EH (cell line): ENCODE measurements at regions not wholly inside any gene's neighbourhood (a gene's known extent, or its start where the extent isn't known, plus 50 kb on each side); places are given as distances from the start of the nearest gene placed in this dataset.

ENCODE experiments used
- DNase-seq: peaks from one replicate; pipeline ENCODE4 v3.0.0-alpha.2; 2015; ENCODE audit warnings: low read depth

- no peak for DNase-seq
These were observed 118.2 kb upstream of the BLID start for GRCh38 chr11:122234257-122234656.

DNA sequence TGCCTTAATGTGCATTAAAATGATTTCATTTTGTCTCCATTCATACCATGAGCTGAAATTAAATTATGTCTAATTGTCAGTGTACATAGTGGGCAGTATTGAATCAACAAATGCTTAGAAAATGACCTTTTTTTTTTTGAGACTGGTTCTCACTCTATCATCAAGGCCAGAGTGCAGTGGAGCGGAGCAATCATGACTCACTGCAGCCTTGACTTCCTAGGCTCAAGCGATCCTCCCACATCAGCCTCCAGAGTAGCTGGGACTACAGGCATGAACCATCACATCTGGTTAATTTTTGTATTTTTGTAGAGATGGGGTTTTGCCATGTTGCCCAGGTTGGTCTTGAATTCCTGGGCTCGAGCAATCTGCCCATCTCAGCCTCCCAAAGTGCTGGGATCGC, 117.0 kb upstream of the BLID start:
- DNase-seq, result no peak

DNA sequence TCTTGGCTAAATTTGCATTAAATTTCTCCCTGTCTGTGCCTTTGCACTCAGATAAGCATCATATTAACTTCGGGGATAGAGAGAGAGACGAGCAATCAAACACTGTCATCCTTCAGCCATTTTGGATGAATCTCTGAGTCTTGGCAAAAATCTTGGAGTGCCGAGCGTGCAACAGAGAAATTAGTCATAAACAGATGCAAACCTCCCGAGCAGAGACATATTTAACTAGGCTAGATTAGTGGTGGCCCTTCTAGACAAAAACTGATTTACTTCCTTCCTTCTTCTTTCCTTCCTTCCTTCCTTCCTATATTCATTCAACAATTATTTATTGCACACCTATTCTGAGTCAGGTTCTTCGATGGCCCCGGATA, 114.4 kb upstream of the BLID start:
- peak; percentile 62 for DNase-seq

GRCh38 chr11:122229481-122230384, 113.7 kb upstream of the BLID start:
- no peak for DNase-seq

- DNase-seq, result peak; percentile 31
These were observed 113.1 kb upstream of the BLID start for GRCh38 chr11:122229078-122229477.

- peak; percentile 70 for DNase-seq
These were observed 110.9 kb upstream of the BLID start for GRCh38 chr11:122226810-122227379.

DNA sequence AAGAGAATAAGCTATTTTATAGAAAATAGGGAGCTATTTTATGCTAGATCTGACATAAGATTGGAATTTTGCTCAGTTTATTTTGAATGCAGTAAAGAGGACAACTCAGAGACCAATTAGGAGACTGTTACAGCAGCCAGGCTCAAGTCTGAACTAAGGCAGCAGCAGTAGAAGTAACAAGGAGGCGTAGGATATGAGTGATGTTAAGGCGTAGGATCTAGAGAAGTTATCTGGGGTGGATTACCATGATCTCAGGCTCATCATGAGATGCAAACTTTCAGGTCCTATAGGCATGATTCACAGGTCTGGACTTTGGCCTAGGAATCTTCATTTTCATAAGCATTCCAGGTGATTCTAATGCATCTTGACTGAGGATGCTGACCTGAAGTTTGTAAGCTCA, 108.9 kb upstream of the BLID start:
- DNase-seq, result peak; percentile 25

DNA sequence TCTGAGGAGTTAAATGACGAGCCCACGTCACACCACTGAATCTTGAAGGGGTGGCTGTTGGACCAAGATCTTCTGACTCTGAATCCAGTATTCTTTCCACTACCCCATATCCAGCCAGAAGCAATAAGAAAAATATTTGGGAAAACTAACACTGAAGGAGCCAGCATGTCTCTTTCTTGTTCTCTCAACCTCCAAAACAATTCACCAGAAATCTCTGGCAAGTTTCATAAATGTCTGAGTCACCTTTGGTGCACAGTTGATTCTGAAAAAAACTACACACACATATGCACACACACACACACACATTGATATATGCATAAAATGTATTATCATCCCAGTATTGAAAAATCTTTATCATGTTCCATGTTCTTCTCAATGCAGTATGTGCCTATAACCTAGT, 104.3 kb upstream of the BLID start:
- DNase-seq, result no peak

DNA sequence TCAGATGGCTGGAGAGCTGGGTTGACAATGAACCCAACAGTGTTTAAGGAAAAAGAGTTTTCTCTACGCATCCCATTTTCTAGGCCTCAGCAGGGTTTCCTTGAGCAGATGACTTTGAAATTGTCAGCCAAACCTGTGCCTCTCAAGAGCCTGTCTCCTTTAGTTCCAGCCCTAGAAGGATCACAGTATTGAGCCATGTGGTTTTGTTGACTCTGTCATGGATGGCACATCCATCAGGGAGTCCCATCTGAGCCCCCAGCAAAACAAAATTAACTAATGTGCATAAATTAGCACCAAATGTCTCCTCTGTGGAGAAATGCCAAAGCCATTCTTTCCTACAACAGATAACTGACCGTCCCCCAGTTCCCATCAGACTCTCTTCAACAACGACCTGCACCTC, 103.8 kb upstream of the BLID start:
- DNase-seq, result no peak

GRCh38 chr11:122215244-122215992, 99.4 kb upstream of the BLID start:
- DNase-seq, result peak; percentile 99

DNA sequence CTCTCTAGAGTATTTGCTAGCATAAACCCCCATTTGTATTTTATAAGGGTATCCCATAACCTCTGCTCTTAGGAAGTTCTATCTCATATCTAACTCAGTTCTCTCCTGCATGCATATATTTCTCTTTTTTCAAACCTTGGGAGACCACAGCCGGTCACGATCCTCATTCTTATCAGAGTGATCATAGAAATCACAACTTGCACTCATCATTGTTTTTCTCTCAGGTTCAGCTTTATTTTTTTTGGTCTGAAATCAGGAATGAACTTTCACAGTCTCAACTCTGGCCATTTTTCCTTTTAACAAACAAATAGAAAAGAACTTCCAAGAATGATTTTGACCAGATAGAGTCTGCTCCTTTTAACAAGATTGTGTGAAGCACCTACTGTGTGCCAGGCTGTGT, 98.6 kb upstream of the BLID start:
- DNase-seq, result peak; percentile 85

DNA sequence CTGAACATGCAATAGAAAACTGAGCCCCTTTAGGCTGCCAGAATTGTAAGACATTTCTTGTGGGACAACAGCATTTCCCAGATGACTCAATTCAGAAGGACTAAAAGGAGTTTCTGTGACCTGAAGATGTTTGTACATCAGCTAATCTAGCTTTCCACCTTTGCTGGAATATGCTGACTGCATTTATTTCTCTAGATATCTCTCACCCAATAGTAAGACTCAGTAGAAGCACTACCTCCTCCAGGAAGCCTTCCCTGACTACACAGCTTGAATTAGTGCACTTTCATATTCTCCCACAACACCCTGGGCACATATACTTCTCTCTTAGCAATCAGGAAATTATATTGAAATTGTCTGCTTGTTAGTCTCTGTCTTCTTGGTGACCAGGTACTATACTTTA, 98.1 kb upstream of the BLID start:
- DNase-seq, result no peak

DNA sequence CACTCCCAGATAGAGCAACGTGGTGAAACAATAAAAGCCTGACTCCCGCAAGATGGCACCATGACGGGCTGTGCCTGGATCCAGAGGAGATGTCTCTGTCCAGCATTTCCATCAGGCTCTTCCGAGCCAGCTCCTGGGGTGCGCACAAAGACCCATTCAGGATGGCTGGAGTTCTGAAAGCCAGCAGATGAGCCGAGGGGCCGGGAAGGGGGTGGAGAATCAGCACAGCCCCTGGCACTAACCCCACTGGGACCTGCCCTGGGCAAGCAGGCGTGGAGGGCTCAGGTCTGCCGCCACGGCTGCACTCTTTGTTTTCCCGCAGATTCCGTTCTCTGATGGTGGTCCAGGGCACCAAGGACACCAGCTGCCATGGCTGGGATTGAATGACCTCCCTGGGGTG, 97.2 kb upstream of the BLID start:
- DNase-seq, result no peak

DNA sequence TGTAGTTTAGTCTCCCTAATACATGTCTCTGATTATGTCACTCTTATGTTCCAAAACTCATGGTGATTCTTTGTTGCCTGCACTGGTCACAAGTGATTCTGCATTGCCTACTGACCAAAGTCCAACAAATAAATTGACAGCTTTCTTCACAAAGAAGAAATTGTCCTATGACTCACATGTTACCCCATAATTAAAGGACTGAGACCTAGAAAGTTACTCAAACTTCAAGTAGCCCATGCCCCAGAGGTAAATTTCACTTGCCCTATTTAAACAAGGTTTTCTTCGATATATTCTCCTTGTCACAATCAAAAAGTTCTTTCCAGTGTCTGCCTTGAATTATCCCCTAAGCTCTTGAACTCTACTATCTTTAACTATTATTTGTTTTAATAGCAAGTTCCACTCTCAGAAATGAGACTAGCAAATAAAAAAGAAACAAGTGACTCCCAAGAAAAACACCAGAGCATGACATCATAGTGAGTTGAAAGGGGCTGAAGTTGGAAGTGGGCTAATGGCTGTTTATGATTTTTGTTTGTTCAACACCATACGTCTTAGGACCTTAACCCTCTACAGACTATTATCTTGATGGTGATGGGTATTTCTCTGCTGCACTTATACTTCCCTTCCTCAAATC, 94.5 kb upstream of the BLID start:
- peak; percentile 52 for DNase-seq

DNA sequence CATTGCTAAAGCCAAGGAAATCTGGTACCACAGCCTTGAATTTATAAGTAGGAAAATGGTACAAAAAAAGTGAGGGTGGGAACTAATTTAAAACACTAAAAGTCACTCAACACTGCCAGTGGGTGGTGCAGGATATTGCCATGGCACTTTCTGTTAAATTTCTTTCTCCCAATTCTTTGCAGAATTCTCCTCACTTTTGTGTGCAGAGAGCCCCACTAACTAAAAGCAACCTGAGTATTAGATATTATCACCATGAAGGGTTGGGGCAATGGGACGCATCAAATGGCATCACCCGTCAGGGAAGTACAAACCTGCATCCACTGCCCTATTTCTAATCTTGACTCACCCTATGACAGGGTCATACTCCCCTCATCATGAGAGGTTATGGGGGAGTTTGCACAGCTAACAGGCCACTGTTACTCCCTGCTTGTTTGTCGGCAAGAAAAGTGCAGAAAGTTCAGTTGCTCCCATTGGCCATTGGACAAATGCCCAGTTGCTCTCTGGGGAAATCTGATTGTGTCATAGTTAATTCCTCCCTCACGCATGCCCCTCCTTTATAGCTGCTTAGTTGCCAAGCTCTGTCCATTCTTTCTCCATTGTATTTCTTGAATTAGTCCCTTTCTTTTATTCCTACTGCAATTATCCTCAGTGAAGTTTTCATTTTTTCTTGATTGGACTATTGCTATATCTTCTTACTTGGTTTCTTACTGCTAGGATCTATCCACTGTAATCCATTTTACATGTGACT, 93.8 kb upstream of the BLID start:
- peak; percentile 91 for DNase-seq

GRCh38 chr11:122207921-122208764, 92.1 kb upstream of the BLID start:
- peak; percentile 90 for DNase-seq

- DNase-seq, result peak; percentile 76
These were observed 91.5 kb upstream of the BLID start for GRCh38 chr11:122207505-122207904.

GRCh38 chr11:122205036-122205435, 89.0 kb upstream of the BLID start:
- DNase-seq, result peak; percentile 82

GRCh38 chr11:122204206-122204605, 88.2 kb upstream of the BLID start:
- DNase-seq, result peak; percentile 61

- peak; percentile 82 for DNase-seq
These were observed 87.0 kb upstream of the BLID start for GRCh38 chr11:122202951-122203456.
